ENCODE measurements at regions not wholly inside any gene's neighbourhood (a gene's known extent, or its start where the extent isn't known, plus 50 kb on each side); places are given as distances from the start of the nearest gene placed in this dataset.

DNA sequence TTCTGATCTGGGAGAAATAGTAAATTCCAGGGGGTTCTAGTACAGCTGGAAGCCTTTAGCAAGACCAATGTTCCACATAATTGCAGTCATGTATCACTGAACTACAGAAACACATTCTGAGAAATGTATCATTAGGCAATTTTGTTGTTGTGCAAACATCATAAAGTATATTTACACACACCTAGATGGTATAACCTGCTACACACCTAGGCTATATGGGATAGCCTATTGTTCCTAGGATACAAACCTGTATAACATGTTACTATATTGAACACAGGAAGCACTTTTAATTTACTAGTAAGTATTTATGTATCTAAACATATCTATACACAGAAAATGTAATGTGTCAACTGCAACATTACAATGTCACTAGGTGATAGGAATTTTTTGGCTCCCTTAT is 525.9 kb upstream of the NRSN1 start:
- Histone ChIP-seq H3K4me2 (no peak overlapping the region), H3K27ac (no peak overlapping the region), H3K4me1 (replicated peaks; ENCODE audit: insufficient read depth) (no peaks in the 10 kb centered on the region), H3F3A (ENCODE audit: insufficient read depth, low read depth) (no peaks in the 10 kb centered on the region), H4K20me1 (ENCODE audit: insufficient read depth) (no peaks in the 10 kb centered on the region), H3K4me3 (no peak overlapping the region), H2AFZ (no peak overlapping the region), H3K36me3 (ENCODE audit: low read depth) (no peaks in the 10 kb centered on the region), H3K9me2 (ENCODE audit: insufficient read depth) (no peaks in the 10 kb centered on the region), H3K27me3 (ENCODE audit: insufficient read depth, low read depth) (no peaks in the 10 kb centered on the region), H3K79me2 (ENCODE audit: low read depth) (no peaks in the 10 kb centered on the region), H3K9me3 (ENCODE audit: insufficient read depth, low read depth) (no peaks in the 10 kb centered on the region)
- DNase-seq: no peak
- no TSS peak for BruUV-seq (replicated peaks)
- TF ChIP-seq EZH2 (IDR thresholded peaks at IDR 0.05; ENCODE audit: low read depth): no peak
- TF ChIP-seq, protein P1, sequence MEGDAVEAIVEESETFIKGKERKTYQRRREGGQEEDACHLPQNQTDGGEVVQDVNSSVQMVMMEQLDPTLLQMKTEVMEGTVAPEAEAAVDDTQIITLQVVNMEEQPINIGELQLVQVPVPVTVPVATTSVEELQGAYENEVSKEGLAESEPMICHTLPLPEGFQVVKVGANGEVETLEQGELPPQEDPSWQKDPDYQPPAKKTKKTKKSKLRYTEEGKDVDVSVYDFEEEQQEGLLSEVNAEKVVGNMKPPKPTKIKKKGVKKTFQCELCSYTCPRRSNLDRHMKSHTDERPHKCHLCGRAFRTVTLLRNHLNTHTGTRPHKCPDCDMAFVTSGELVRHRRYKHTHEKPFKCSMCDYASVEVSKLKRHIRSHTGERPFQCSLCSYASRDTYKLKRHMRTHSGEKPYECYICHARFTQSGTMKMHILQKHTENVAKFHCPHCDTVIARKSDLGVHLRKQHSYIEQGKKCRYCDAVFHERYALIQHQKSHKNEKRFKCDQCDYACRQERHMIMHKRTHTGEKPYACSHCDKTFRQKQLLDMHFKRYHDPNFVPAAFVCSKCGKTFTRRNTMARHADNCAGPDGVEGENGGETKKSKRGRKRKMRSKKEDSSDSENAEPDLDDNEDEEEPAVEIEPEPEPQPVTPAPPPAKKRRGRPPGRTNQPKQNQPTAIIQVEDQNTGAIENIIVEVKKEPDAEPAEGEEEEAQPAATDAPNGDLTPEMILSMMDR (conservative IDR thresholded peaks at IDR 0.05): no peak
- ChIA-PET POLR2A (ENCODE audit: unreplicated experiment) (no interaction called here), CTCF (no interaction called here)
- intact Hi-C loops (cut with micrococcal nuclease; ENCODE audit: unreplicated experiment): no loop called here

DNA sequence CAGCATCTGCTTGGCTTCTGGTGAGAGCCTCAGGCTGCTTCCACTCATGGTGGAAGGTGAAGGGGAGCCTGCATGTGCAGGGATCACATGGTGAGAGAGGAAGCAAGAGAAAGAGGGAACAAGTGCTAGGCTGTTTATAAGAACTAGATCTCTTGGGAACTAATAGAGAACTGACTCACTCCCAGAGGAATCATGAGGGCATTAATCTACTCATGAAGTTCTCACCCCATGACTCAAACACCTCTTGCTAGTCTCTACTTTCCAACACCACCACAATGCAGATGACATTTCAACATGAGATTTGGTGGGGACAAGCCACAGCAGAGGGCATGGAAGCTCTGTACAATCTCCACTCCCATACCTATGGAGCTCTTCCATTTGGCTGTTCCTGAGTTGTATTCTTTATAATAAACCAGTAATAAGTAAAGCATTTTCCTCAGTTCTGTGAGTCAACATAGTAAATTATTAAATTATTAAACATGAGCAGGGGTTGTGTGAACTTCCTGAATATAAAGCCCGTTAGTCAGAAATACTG is 524.1 kb upstream of the NRSN1 start:
- H2AFZ ChIP-seq: no peak overlapping the region
- no peak overlapping the region for H3K4me3 ChIP-seq
- H3K27me3 ChIP-seq (ENCODE audit: insufficient read depth, low read depth): no peaks in the 10 kb centered on the region
- H3K4me2 ChIP-seq: no peak overlapping the region
- TF ChIP-seq, protein P1 (conservative IDR thresholded peaks at IDR 0.05): no peak
- TF ChIP-seq EZH2 (IDR thresholded peaks at IDR 0.05; ENCODE audit: low read depth): no peak
- ChIA-PET CTCF (no interaction called here), POLR2A (ENCODE audit: unreplicated experiment) (no interaction called here)
- no peaks in the 10 kb centered on the region for H3K9me2 ChIP-seq (ENCODE audit: insufficient read depth)
- no peak overlapping the region for H3K27ac ChIP-seq
- no peak for DNase-seq
- no TSS peak for BruUV-seq (replicated peaks)
- no peaks in the 10 kb centered on the region for H3K4me1 ChIP-seq (replicated peaks; ENCODE audit: insufficient read depth)
- H3K36me3 ChIP-seq (ENCODE audit: low read depth): no peaks in the 10 kb centered on the region
- H3K79me2 ChIP-seq (ENCODE audit: low read depth): no peaks in the 10 kb centered on the region
- no peaks in the 10 kb centered on the region for H3F3A ChIP-seq (ENCODE audit: insufficient read depth, low read depth)
- no peaks in the 10 kb centered on the region for H3K9me3 ChIP-seq (ENCODE audit: insufficient read depth, low read depth)
- no peaks in the 10 kb centered on the region for H4K20me1 ChIP-seq (ENCODE audit: insufficient read depth)
- intact Hi-C loops (cut with micrococcal nuclease; ENCODE audit: unreplicated experiment): no loop called here

DNA sequence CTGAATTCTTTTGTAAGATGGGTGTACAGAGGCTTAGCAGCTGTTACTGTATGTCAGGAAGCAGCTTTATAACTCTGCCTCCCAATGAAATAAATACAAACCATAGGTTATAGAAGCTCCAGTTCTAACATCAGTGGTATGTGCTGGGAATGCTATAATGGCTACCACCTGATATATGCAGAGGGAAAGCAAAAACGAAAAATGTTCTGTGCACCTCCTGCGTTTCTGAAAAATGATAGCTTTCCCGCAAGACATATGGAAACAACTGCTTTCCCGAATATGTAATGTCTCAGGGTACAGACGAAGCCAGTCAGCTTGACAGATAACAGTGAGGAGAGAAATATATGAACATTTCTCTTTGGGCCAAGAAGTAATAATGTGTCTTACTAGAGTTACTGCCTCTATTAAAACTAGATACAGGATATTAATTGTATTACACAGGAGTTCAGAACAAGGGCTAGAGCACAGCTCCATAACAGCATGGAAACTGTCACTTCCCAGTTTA is 517.0 kb upstream of the NRSN1 start:
- Histone ChIP-seq H4K20me1 (ENCODE audit: insufficient read depth) (no peaks in the 10 kb centered on the region), H3K27ac (no peak overlapping the region), H3K4me1 (replicated peaks; ENCODE audit: insufficient read depth) (no peaks in the 10 kb centered on the region), H3K79me2 (ENCODE audit: low read depth) (no peaks in the 10 kb centered on the region), H3K4me3 (no peak overlapping the region), H3K36me3 (ENCODE audit: low read depth) (no peaks in the 10 kb centered on the region), H3K27me3 (ENCODE audit: insufficient read depth, low read depth) (no peaks in the 10 kb centered on the region), H3K9me2 (ENCODE audit: insufficient read depth) (no peaks in the 10 kb centered on the region), H3K4me2 (no peak overlapping the region), H3F3A (ENCODE audit: insufficient read depth, low read depth) (no peaks in the 10 kb centered on the region), H2AFZ (no peak overlapping the region), H3K9me3 (ENCODE audit: insufficient read depth, low read depth) (no peaks in the 10 kb centered on the region)
- TF ChIP-seq EZH2 (IDR thresholded peaks at IDR 0.05; ENCODE audit: low read depth): no peak
- TF ChIP-seq, protein P1 (conservative IDR thresholded peaks at IDR 0.05): no peak
- no peak for DNase-seq
- intact Hi-C loops (cut with micrococcal nuclease; ENCODE audit: unreplicated experiment): no loop called here
- BruUV-seq (replicated peaks): no TSS peak
- ChIA-PET POLR2A (ENCODE audit: unreplicated experiment) (no interaction called here), CTCF (no interaction called here)
